PC-9 (cell line): ENCODE measurements at regions not wholly inside any gene's neighbourhood (a gene's known extent, or its start where the extent isn't known, plus 50 kb on each side); places are given as distances from the start of the nearest gene placed in this dataset.

Experiments used
- CTCF ChIP-seq: fragments of 200-600 bp; sonication (generic); conservative IDR thresholded peaks from 2 replicates; pipeline ENCODE4 v1.6.1; 2017; ENCODE audit warnings: mixed run types, antibody characterized with exemption, mild to moderate bottlenecking, moderate library complexity
- EZH2 ChIP-seq: fragments of 200-600 bp; sonication (generic); IDR thresholded peaks from 2 replicates; pipeline ENCODE4 v1.8.0; 2017; ENCODE audit warnings: antibody characterized with exemption, low read depth

GRCh38 chr3:161619351-161619750 is 122.7 kb downstream of the OTOL1 start:
- TF ChIP-seq CTCF, result no peak
- no peak for TF ChIP-seq EZH2
